A549 (cell line): ENCODE measurements at regions not wholly inside any gene's neighbourhood (a gene's known extent, or its start where the extent isn't known, plus 50 kb on each side); places are given as distances from the start of the nearest gene placed in this dataset.

Experiments
- ATAC-seq, 2 experiments: fragments of 200-7000 bp in 1 of 2; fragments of >200 bp in 1 of 2; cut with Nextera tagmentation in 1 of 2; cut with Tn5 transposase in 1 of 2; 3 replicates each; pipeline versions ENCODE4 v1.8.0 to v1.9.1; 2018 to 2020; ENCODE audit warnings: mild to moderate bottlenecking in 1 of 2, moderate library complexity in 1 of 2
- CTCF ChIA-PET: fragments of 300-600 bp; sonication (Branson Sonifier 250); formaldehyde crosslinking; extraction: SDS; loops from one replicate; lab custom pipeline; 2021; ENCODE audit warnings: antibody characterized with exemption, inconsistent platforms; lab: Yijun Ruan, JAX
- POLR2A ChIA-PET: fragments of 350-600 bp; formaldehyde crosslinking; extraction: SDS; loops from one replicate; lab custom pipeline; 2021; ENCODE audit warnings: antibody characterized with exemption, inconsistent platforms; lab: Yijun Ruan, JAX
- DNase-seq, 2 experiments: peaks; one replicate each; pipeline versions ENCODE4 v3.0.0 to v3.0.0-alpha.2; 2011 to 2016; ENCODE audit warnings: low read depth in 1 of 2, low spot score in 1 of 2
- FAIRE-seq: peaks from 2 replicates; lab custom pipeline; 2011; peaks lifted over from hg19 to GRCh38; lab: Jason Lieb, UNC
- H3K27ac ChIP-seq, 2 experiments: fragments of >200 bp; sonication (Bioruptor Twin); formaldehyde crosslinking; 3 replicates each; pipeline ENCODE4 v1.5.1; 2016 to 2017
- H3K4me1 ChIP-seq: fragments of >200 bp; sonication (Bioruptor Twin); formaldehyde crosslinking; 3 replicates; pipeline ENCODE4 v1.6.1; 2016
- H3K4me2 ChIP-seq: fragments of >200 bp; sonication (Bioruptor Twin); formaldehyde crosslinking; 3 replicates; pipeline ENCODE4 v1.6.1; 2016
- H3K4me3 ChIP-seq: fragments of >200 bp; sonication (Bioruptor Twin); formaldehyde crosslinking; 3 replicates; pipeline ENCODE4 v1.5.1; 2016
- H3K9me3 ChIP-seq: fragments of >200 bp; sonication (Bioruptor Twin); formaldehyde crosslinking; 3 replicates; pipeline ENCODE4 v1.6.1; 2016
- CBX2 ChIP-seq: fragments of 200-600 bp; sonication (generic); IDR thresholded peaks from 2 replicates; pipeline ENCODE4 v1.6.1; 2016; ENCODE audit warnings: low read depth, mild to moderate bottlenecking, borderline replicate concordance
- ESRRA ChIP-seq: fragments of 150-350 bp; IDR thresholded peaks from 2 replicates; pipeline ENCODE4 v1.6.1; 2014; ENCODE audit warnings: mild to moderate bottlenecking, low read length, borderline replicate concordance
- GATA3 ChIP-seq: IDR thresholded peaks from 2 replicates; pipeline ENCODE4 v1.6.1; 2012; ENCODE audit warnings: borderline replicate concordance
- HOXA7 ChIP-seq: fragments of 250-450 bp; sonication (Bioruptor Pico); IDR thresholded peaks from 2 replicates; pipeline ENCODE4 v1.5.0; 2020; ENCODE audit warnings: mild to moderate bottlenecking, moderate library complexity
- HOXB13 ChIP-seq: fragments of 250-450 bp; sonication (Bioruptor Pico); IDR thresholded peaks from 2 replicates; pipeline ENCODE4 v1.5.0; 2020; ENCODE audit warnings: low read depth, mild to moderate bottlenecking, moderate library complexity
- HOXB5 ChIP-seq: fragments of 250-450 bp; sonication (Bioruptor Pico); IDR thresholded peaks from 2 replicates; pipeline ENCODE4 v1.5.0; 2020; ENCODE audit warnings: mild to moderate bottlenecking, moderate library complexity
- KDM5A ChIP-seq: fragments of 200-600 bp; sonication (generic); IDR thresholded peaks from 2 replicates; pipeline ENCODE4 v1.6.1; 2016; ENCODE audit warnings: antibody characterized with exemption, mild to moderate bottlenecking
- MAFK ChIP-seq: fragments of 450-650 bp; IDR thresholded peaks from 2 replicates; pipeline ENCODE4 v1.6.1; 2014; ENCODE audit not compliant: partially characterized antibody
- MYC ChIP-seq: IDR thresholded peaks from 2 replicates; pipeline ENCODE4 v1.6.1; 2012; ENCODE audit warnings: mild to moderate bottlenecking, inconsistent platforms, low read length, improper control_type of control experiment, borderline replicate concordance
- NFE2L2 ChIP-seq: fragments of 150-350 bp; conservative IDR thresholded peaks from 2 replicates; pipeline ENCODE4 v1.6.1; 2014; ENCODE audit warnings: low read length
- NPAS2 ChIP-seq: fragments of 250-450 bp; sonication (Bioruptor Pico); IDR thresholded peaks from 2 replicates; pipeline ENCODE4 v1.8.0; 2022; ENCODE audit warnings: mild to moderate bottlenecking, moderate library complexity, borderline replicate concordance
- POLR2AphosphoS2 ChIP-seq: conservative IDR thresholded peaks from 2 replicates; pipeline ENCODE4 v1.6.1; 2012; ENCODE audit warnings: low read length, improper control_type of control experiment, inconsistent platforms
- RCOR1 ChIP-seq: fragments of 150-350 bp; IDR thresholded peaks from 2 replicates; pipeline ENCODE4 v1.6.1; 2014; ENCODE audit warnings: antibody characterized with exemption, low read length, low read depth
- RNF2 ChIP-seq: fragments of 200-600 bp; sonication (generic); IDR thresholded peaks from 2 replicates; pipeline ENCODE4 v1.6.1; 2016; ENCODE audit warnings: low read depth, mild to moderate bottlenecking, antibody characterized with exemption, moderate library complexity, borderline replicate concordance
- WGBS: methylation state at CpG from one replicate; pipeline ENCODE4 v1.1.6; 2017; ENCODE audit errors: missing lambda C conversion rate; 5-methylcytosine and 5-hydroxymethylcytosine counted together
- TF ChIP-seq, protein P1 (sequence below): fragments of 250-450 bp; sonication (Bioruptor Pico); IDR thresholded peaks from 2 replicates; pipeline ENCODE4 v1.5.0; 2021; ENCODE audit warnings: mild to moderate bottlenecking, moderate library complexity, borderline replicate concordance
- TF ChIP-seq, protein P2 (sequence below): fragments of 200-600 bp; sonication (generic); IDR thresholded peaks from 2 replicates; pipeline ENCODE4 v1.6.1; 2016; ENCODE audit warnings: antibody characterized with exemption, mild to moderate bottlenecking, moderate library complexity
- TF ChIP-seq, protein P3 (sequence below): IDR thresholded peaks from 2 replicates; pipeline ENCODE4 v1.6.1; 2012
- TF ChIP-seq, protein P4 (sequence below): fragments of 250-450 bp; sonication (Bioruptor Pico); IDR thresholded peaks from 2 replicates; pipeline ENCODE4 v1.5.0; 2020; ENCODE audit warnings: low read depth, mild to moderate bottlenecking, moderate library complexity

DNA sequence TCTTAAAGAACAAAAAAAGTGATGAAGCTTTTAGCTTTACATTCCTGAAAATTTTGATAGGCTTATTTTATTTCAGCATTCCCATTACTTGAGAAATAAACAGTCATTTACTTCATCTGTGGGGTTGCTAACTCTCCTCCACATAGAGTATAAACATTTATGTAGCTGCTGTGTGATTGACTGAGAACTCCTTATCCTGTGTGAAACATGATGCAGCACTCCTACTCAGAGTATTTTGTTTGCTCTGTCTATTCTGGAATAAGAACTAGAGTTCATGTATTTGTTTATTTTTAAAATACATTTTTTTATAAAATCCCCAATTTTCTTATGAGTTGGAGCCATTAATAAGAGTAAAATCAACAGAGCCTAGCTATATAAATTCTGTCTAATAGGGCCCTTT is 318.7 kb upstream of the SPAG17 start:
- Histone ChIP-seq H3K4me1 (no peaks in the 10 kb centered on the region), H3K4me3 (no peak overlapping the region)
- ATAC-seq: no peak
- no peak for TF ChIP-seq CBX2
- TF ChIP-seq HOXB5 (CRISPR knock-in tag): no peak
- TF ChIP-seq KDM5A: no peak
- TF ChIP-seq, protein P1, sequence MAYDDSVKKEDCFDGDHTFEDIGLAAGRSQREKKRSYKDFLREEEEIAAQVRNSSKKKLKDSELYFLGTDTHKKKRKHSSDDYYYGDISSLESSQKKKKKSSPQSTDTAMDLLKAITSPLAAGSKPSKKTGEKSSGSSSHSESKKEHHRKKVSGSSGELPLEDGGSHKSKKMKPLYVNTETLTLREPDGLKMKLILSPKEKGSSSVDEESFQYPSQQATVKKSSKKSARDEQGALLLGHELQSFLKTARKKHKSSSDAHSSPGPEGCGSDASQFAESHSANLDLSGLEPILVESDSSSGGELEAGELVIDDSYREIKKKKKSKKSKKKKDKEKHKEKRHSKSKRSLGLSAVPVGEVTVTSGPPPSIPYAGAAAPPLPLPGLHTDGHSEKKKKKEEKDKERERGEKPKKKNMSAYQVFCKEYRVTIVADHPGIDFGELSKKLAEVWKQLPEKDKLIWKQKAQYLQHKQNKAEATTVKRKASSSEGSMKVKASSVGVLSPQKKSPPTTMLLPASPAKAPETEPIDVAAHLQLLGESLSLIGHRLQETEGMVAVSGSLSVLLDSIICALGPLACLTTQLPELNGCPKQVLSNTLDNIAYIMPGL (CRISPR knock-in tag): no peak
- no peak for TF ChIP-seq ESRRA
- no peak for TF ChIP-seq GATA3
- no peak for TF ChIP-seq NFE2L2
- TF ChIP-seq, protein P2, sequence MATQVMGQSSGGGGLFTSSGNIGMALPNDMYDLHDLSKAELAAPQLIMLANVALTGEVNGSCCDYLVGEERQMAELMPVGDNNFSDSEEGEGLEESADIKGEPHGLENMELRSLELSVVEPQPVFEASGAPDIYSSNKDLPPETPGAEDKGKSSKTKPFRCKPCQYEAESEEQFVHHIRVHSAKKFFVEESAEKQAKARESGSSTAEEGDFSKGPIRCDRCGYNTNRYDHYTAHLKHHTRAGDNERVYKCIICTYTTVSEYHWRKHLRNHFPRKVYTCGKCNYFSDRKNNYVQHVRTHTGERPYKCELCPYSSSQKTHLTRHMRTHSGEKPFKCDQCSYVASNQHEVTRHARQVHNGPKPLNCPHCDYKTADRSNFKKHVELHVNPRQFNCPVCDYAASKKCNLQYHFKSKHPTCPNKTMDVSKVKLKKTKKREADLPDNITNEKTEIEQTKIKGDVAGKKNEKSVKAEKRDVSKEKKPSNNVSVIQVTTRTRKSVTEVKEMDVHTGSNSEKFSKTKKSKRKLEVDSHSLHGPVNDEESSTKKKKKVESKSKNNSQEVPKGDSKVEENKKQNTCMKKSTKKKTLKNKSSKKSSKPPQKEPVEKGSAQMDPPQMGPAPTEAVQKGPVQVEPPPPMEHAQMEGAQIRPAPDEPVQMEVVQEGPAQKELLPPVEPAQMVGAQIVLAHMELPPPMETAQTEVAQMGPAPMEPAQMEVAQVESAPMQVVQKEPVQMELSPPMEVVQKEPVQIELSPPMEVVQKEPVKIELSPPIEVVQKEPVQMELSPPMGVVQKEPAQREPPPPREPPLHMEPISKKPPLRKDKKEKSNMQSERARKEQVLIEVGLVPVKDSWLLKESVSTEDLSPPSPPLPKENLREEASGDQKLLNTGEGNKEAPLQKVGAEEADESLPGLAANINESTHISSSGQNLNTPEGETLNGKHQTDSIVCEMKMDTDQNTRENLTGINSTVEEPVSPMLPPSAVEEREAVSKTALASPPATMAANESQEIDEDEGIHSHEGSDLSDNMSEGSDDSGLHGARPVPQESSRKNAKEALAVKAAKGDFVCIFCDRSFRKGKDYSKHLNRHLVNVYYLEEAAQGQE: no peak
- TF ChIP-seq MYC: no peak
- no peak for TF ChIP-seq RNF2
- no peak for TF ChIP-seq POLR2AphosphoS2
- TF ChIP-seq RCOR1: no peak
- TF ChIP-seq HOXA7 (CRISPR knock-in tag): no peak
- TF ChIP-seq, all 56 proteins: peak for 0
- ChIA-PET CTCF (no interaction called here), POLR2A (no interaction called here)
- FAIRE-seq (no peak), DNase-seq (no peak)
- Histone ChIP-seq H3K4me2 (no peak overlapping the region), H3K9me3 (no peaks in the 10 kb centered on the region), H3K27ac (no peak overlapping the region)

DNA sequence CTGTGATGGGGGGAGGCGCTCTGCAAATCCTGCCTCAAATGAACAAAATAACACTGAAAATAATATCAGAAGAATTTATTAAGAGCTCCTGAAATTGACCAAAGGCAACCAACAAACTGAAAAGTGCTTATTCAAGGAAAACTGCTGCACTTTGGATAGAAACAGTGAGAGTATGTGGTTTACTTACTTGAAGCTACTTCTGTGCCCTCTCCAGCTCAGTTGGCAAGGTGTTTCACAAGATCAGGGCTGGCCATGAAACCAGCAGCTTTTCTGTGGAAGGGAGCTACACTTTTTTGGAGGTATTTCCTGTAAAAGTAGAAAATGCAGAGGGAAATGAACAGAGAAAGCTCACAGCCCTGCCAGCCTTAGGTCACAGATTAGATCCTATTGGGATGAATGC is 310.0 kb upstream of the SPAG17 start:
- ATAC-seq (no peak), FAIRE-seq (no peak), DNase-seq (no peak)
- Histone ChIP-seq H3K27ac (no peak overlapping the region), H3K9me3 (no peaks in the 10 kb centered on the region), H3K4me1 (no peaks in the 10 kb centered on the region), H3K4me2 (no peak overlapping the region), H3K4me3 (no peak overlapping the region)
- TF ChIP-seq ESRRA (no peak), MAFK (no peak), NPAS2 (CRISPR knock-in tag) (no peak), POLR2AphosphoS2 (no peak), HOXB13 (no peak)
- TF ChIP-seq, protein P3, sequence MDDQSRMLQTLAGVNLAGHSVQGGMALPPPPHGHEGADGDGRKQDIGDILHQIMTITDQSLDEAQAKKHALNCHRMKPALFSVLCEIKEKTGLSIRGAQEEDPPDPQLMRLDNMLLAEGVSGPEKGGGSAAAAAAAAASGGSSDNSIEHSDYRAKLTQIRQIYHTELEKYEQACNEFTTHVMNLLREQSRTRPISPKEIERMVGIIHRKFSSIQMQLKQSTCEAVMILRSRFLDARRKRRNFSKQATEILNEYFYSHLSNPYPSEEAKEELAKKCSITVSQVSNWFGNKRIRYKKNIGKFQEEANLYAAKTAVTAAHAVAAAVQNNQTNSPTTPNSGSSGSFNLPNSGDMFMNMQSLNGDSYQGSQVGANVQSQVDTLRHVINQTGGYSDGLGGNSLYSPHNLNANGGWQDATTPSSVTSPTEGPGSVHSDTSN: no peak
- TF ChIP-seq, protein P4, sequence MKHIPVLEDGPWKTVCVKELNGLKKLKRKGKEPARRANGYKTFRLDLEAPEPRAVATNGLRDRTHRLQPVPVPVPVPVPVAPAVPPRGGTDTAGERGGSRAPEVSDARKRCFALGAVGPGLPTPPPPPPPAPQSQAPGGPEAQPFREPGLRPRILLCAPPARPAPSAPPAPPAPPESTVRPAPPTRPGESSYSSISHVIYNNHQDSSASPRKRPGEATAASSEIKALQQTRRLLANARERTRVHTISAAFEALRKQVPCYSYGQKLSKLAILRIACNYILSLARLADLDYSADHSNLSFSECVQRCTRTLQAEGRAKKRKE: no peak
- ChIA-PET POLR2A (no interaction called here), CTCF (no interaction called here)
- 0% methylated on average over 1 of the region's 1 CpG for WGBS
